ENCODE measurements at regions not wholly inside any gene's neighbourhood (a gene's known extent, or its start where the extent isn't known, plus 50 kb on each side); places are given as distances from the start of the nearest gene placed in this dataset.

DNA sequence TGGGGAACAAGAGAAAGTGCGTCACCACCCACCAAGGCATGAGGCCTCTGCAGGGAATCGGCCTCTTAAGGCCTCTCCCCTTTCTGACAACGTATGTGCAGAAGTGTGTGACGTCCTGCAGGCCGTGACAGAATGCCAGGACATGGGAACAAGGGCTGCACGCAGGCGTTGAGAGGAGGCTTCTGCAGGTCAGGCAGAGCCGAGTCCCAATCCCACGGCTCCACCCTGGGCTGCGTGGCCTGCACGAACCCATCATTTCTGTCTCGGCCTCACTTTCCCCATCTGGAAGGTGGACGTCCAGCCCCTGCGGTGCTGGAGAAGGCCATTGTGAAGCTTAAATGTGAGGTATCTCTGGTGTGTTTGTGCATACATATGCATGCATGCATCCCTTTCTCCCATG is 61.8 kb downstream of the SHANK2 start:
- no peak for TF ChIP-seq TEAD4 (IDR thresholded peaks at IDR 0.05; ENCODE audit: low read depth, low read length)
- TF ChIP-seq, protein P1, sequence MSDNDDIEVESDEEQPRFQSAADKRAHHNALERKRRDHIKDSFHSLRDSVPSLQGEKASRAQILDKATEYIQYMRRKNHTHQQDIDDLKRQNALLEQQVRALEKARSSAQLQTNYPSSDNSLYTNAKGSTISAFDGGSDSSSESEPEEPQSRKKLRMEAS (IDR thresholded peaks at IDR 0.05) = no peak
- TF ChIP-seq JUND (IDR thresholded peaks at IDR 0.05; ENCODE audit: low read length) = no peak
- TF ChIP-seq, protein P2, sequence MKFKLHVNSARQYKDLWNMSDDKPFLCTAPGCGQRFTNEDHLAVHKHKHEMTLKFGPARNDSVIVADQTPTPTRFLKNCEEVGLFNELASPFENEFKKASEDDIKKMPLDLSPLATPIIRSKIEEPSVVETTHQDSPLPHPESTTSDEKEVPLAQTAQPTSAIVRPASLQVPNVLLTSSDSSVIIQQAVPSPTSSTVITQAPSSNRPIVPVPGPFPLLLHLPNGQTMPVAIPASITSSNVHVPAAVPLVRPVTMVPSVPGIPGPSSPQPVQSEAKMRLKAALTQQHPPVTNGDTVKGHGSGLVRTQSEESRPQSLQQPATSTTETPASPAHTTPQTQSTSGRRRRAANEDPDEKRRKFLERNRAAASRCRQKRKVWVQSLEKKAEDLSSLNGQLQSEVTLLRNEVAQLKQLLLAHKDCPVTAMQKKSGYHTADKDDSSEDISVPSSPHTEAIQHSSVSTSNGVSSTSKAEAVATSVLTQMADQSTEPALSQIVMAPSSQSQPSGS (IDR thresholded peaks at IDR 0.05; ENCODE audit: low read length) = no peak

All from H1 (cell line).